H9 (cell line): ENCODE measurements at regions not wholly inside any gene's neighbourhood (a gene's known extent, or its start where the extent isn't known, plus 50 kb on each side); places are given as distances from the start of the nearest gene placed in this dataset.

Experiments used
- DNase-seq: peaks from one replicate; pipeline ENCODE4 v3.0.0-alpha.2; 2017
- H2AFZ ChIP-seq: one replicate; pipeline ENCODE4 v1.6.1; 2013; ENCODE audit warnings: mild to moderate bottlenecking, low read length, control low read depth, moderate library complexity
- H2AK5ac ChIP-seq: 2 replicates; pipeline ENCODE4 v1.6.1; 2013; ENCODE audit warnings: low read length, control low read depth, mixed read lengths; ENCODE audit not compliant: insufficient read length
- H2BK120ac ChIP-seq: one replicate; pipeline ENCODE4 v1.6.1; 2013; ENCODE audit warnings: low read depth, mild to moderate bottlenecking, low read length, control low read depth, inconsistent platforms; ENCODE audit not compliant: poor library complexity, severe bottlenecking
- H2BK12ac ChIP-seq: 2 replicates; pipeline ENCODE4 v1.6.1; 2013; ENCODE audit warnings: low read length, control low read depth, mixed read lengths, low read depth; ENCODE audit not compliant: insufficient read length
- H2BK15ac ChIP-seq: 2 replicates; pipeline ENCODE4 v1.6.1; 2013; ENCODE audit warnings: low read depth, low read length, control low read depth
- H2BK20ac ChIP-seq: one replicate; pipeline ENCODE4 v1.6.1; 2013; ENCODE audit warnings: low read depth, mild to moderate bottlenecking, low read length, control low read depth, inconsistent platforms; ENCODE audit not compliant: poor library complexity, severe bottlenecking
- H2BK5ac ChIP-seq: 2 replicates; pipeline ENCODE4 v1.6.1; 2013; ENCODE audit warnings: low read length, control low read depth, mixed read lengths; ENCODE audit not compliant: insufficient read length
- H3K14ac ChIP-seq: 2 replicates; pipeline ENCODE4 v1.6.1; 2013; ENCODE audit warnings: low read length, control low read depth; ENCODE audit not compliant: insufficient read depth
- H3K18ac ChIP-seq: 2 replicates; pipeline ENCODE4 v1.6.1; 2013; ENCODE audit warnings: low read depth, mild to moderate bottlenecking, mixed read lengths, low read length, control low read depth; ENCODE audit not compliant: insufficient read length
- H3K23ac ChIP-seq: 2 replicates; pipeline ENCODE4 v1.6.1; 2013; ENCODE audit warnings: low read length, control low read depth, mixed read lengths, low read depth; ENCODE audit not compliant: insufficient read length
- H3K23me2 ChIP-seq: 2 replicates; pipeline ENCODE4 v1.6.1; 2013; ENCODE audit warnings: low read depth, mild to moderate bottlenecking, mixed read lengths, low read length, control low read depth; ENCODE audit not compliant: insufficient read length, poor library complexity, severe bottlenecking
- H3K27ac ChIP-seq: 2 replicates; pipeline ENCODE4 v1.5.1; 2013; ENCODE audit warnings: low read length, control low read depth, mixed read lengths, low read depth; ENCODE audit not compliant: insufficient read length
- H3K27me3 ChIP-seq: 2 replicates; pipeline ENCODE4 v1.6.1; 2013; ENCODE audit warnings: low read length, control low read depth, inconsistent platforms; ENCODE audit not compliant: insufficient read depth
- H3K4ac ChIP-seq: 2 replicates; pipeline ENCODE4 v1.6.1; 2013; ENCODE audit warnings: low read depth, mild to moderate bottlenecking, control low read depth, inconsistent platforms, low read length, moderate library complexity
- H3K4me1 ChIP-seq: 2 replicates; pipeline ENCODE4 v1.6.1; 2013; ENCODE audit warnings: low read length, control low read depth, inconsistent platforms; ENCODE audit not compliant: insufficient read depth
- H3K4me2 ChIP-seq: 2 replicates; pipeline ENCODE4 v1.6.1; 2013; ENCODE audit warnings: low read length, control low read depth, mixed read lengths; ENCODE audit not compliant: insufficient read length, insufficient read depth
- H3K56ac ChIP-seq: 2 replicates; pipeline ENCODE4 v1.6.1; 2013; ENCODE audit warnings: low read depth, mild to moderate bottlenecking, mixed read lengths, low read length, control low read depth; ENCODE audit not compliant: insufficient read length
- H3K79me1 ChIP-seq: 2 replicates; pipeline ENCODE4 v1.6.1; 2013; ENCODE audit warnings: low read depth, mild to moderate bottlenecking, moderate library complexity, low read length, control low read depth, inconsistent platforms; ENCODE audit not compliant: insufficient read depth, poor library complexity, severe bottlenecking
- H3K79me2 ChIP-seq: 2 replicates; pipeline ENCODE4 v1.6.1; 2013; ENCODE audit warnings: low read length, control low read depth, inconsistent platforms; ENCODE audit not compliant: insufficient read depth
- H3K9ac ChIP-seq: 2 replicates; pipeline ENCODE4 v1.6.1; 2013; ENCODE audit warnings: low read length, control low read depth, mixed read lengths; ENCODE audit not compliant: insufficient read length; ENCODE audit errors: extremely low read depth
- H3K9me3 ChIP-seq: one replicate; pipeline ENCODE4 v1.6.1; 2013; ENCODE audit warnings: low read depth, low read length, inconsistent platforms; ENCODE audit not compliant: control insufficient read depth
- H3T11ph ChIP-seq: one replicate; pipeline ENCODE4 v1.6.1; 2013; ENCODE audit warnings: mild to moderate bottlenecking, low read length, control low read depth, inconsistent platforms
- H4K20me1 ChIP-seq: one replicate; pipeline ENCODE4 v1.6.1; 2013; ENCODE audit not compliant: control insufficient read depth, insufficient read length, insufficient read depth
- H4K5ac ChIP-seq: 2 replicates; pipeline ENCODE4 v1.6.1; 2013; ENCODE audit warnings: low read depth, mild to moderate bottlenecking, mixed read lengths, low read length, control low read depth; ENCODE audit not compliant: insufficient read length
- H4K8ac ChIP-seq: replicated peaks from 2 replicates; pipeline ENCODE4 v1.6.1; 2013; ENCODE audit warnings: low read length, control low read depth, mixed read lengths, low read depth; ENCODE audit not compliant: insufficient read length
- H4K91ac ChIP-seq: 2 replicates; pipeline ENCODE4 v1.6.1; 2013; ENCODE audit warnings: low read depth, mild to moderate bottlenecking, moderate library complexity, mixed read lengths, low read length, control low read depth; ENCODE audit not compliant: insufficient read length
- H3K27ac Mint-ChIP-seq, 3 experiments: 2 replicates in 2 of 3; 3 replicates in 1 of 3; pipeline ENCODE4 v1.8.0; 2020 to 2021; ENCODE audit warnings: mixed read lengths in 3 of 3, mild to moderate bottlenecking in 1 of 3, moderate library complexity in 1 of 3
- H3K27me3 Mint-ChIP-seq: 2 replicates; pipeline ENCODE4 v1.8.0; 2021; ENCODE audit warnings: low read depth, mild to moderate bottlenecking, moderate library complexity, mixed read lengths
- H3K36me3 Mint-ChIP-seq, 3 experiments: 2 replicates in 2 of 3; 3 replicates in 1 of 3; pipeline ENCODE4 v1.8.0; 2020 to 2021; ENCODE audit warnings: low read depth in 3 of 3, mixed read lengths in 3 of 3; ENCODE audit not compliant: insufficient read depth in 1 of 3
- H3K4me1 Mint-ChIP-seq, 2 experiments: 2 replicates each; pipeline ENCODE4 v1.8.0; 2020; ENCODE audit warnings: mixed read lengths in 2 of 2
- H3K4me3 Mint-ChIP-seq, 2 experiments: 2 replicates in 1 of 2; 3 replicates in 1 of 2; pipeline ENCODE4 v1.8.0; 2020 to 2021; ENCODE audit warnings: mild to moderate bottlenecking in 2 of 2, mixed read lengths in 2 of 2, moderate library complexity in 1 of 2
- H3K9me3 Mint-ChIP-seq, 2 experiments: 2 replicates in 1 of 2; 3 replicates in 1 of 2; pipeline ENCODE4 v1.8.0; 2020; ENCODE audit warnings: mild to moderate bottlenecking in 2 of 2, mixed read lengths in 2 of 2, moderate library complexity in 1 of 2
- CTCF ChIP-seq: fragments of 200-600 bp; sonication (generic); conservative IDR thresholded peaks from 3 replicates; pipeline ENCODE4 v1.8.0; 2021; ENCODE audit warnings: antibody characterized with exemption, mild to moderate bottlenecking
- WGBS: extraction: QIAGEN DNeasy Blood & Tissue Kit; methylation state at CpG from one replicate; pipeline ENCODE4 v1.1.7; 2013; ENCODE audit warnings: missing lambda C conversion rate, low lambda C conversion rate, mixed read lengths; ENCODE audit not compliant: insufficient read length; ENCODE audit errors: extremely low coverage; 5-methylcytosine and 5-hydroxymethylcytosine counted together

GRCh38 chr1:4001461-4001860 is 101.4 kb upstream of the C1orf174 start:
- Histone ChIP-seq H4K91ac (no peak overlapping the region), H2AFZ (no peak overlapping the region), H3K23ac (no peak overlapping the region), H2BK12ac (no peak overlapping the region), H3K27ac (no peak overlapping the region), H2AK5ac (no peak overlapping the region), H3K4me2 (no peak overlapping the region), H2BK120ac (no peak overlapping the region), H3K9me3 (no peaks in the 10 kb centered on the region), H2BK5ac (no peak overlapping the region), H3K27me3 (no peaks in the 10 kb centered on the region), H3K4ac (no peak overlapping the region), H3K79me1 (no peaks in the 10 kb centered on the region), H3K56ac (no peak overlapping the region), H3K9ac (no peak overlapping the region), H3T11ph (no peak overlapping the region), H2BK15ac (no peak overlapping the region), H4K5ac (no peak overlapping the region), H3K14ac (no peak overlapping the region), H2BK20ac (no peak overlapping the region), H3K79me2 (no peaks in the 10 kb centered on the region), H3K4me1 (no peaks in the 10 kb centered on the region), H4K8ac (no peak overlapping the region), H3K23me2 (peaks cover 2% of the 10 kb centered on the region), H4K20me1 (no peaks in the 10 kb centered on the region), H3K18ac (no peak overlapping the region)
- WGBS = no CpG with 5 or more reads among the region's 10 CpGs
- no peak overlapping the region for H3K27ac Mint-ChIP-seq
- peaks cover 2% of the 10 kb centered on the region for H3K27me3 Mint-ChIP-seq
- peaks cover 0 to 9% of the 10 kb centered on the region in 2 experiments; a peak in 1 of 4 replicates for H3K4me1 Mint-ChIP-seq
- no peaks in the 10 kb centered on the region for H3K36me3 Mint-ChIP-seq
- peak; percentile 14 for DNase-seq
- H3K9me3 Mint-ChIP-seq = no peaks in the 10 kb centered on the region
- TF ChIP-seq CTCF = no peak
- no peak overlapping the region for H3K4me3 Mint-ChIP-seq
